ENCODE measurements at regions not wholly inside any gene's neighbourhood (a gene's known extent, or its start where the extent isn't known, plus 50 kb on each side); places are given as distances from the start of the nearest gene placed in this dataset.

DNA sequence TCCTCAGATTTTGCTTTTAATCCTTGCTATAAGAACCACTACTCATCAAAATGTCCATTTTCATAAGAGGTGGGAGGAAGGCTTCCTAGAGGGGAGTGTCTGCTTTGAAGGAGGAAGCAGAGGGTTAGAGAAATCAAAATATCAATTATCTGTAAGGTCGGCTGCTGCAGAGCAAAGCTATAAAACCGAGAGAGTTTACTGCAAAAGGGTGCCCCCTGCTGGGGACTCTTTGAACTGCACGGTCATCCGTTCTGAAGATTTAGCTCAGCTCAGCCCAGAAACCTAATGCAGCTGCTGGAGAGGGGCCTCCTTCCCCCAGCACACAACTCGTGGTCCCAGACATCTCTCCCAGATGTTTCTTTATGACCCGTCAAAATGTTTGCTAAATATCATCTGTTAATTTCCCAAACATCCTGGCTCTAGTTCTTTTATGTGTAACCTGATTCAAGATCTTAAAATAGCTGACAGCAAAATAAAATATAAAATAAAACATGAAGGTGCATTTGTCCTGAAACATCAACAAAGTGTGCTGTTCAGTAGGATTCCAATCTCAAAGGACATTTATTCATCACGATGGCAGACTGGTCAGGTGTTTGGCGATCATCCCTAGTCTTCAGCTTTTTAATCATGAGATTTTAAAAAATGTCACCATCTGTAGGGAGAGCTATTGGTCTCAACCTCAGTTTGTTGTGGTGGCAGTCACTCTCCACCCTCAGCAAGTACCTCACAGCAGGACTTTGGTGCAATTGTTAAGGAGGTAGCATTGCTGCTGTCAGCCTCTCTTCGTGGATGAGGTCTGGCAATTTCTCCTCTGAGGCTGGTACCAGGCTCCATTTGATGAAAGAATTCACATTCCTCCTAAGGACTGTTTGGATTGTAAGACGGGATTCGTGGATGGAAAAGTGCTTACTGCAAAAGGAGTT is 185.9 kb downstream of the MTX2 start:
- peak; percentile 96 for DNase-seq (ENCODE audit: low read depth, low spot score)
- peaks cover 66% of the 10 kb centered on the region for H3K27me3 Mint-ChIP-seq (ENCODE audit: low read depth)
- TF ChIP-seq CTCF (conservative IDR thresholded peaks at IDR 0.05), result peak; percentile 95
- H3K27ac Mint-ChIP-seq (ENCODE audit: unreplicated experiment), result no peak overlapping the region
- H3K36me3 Mint-ChIP-seq (ENCODE audit: low read depth), result no peaks in the 10 kb centered on the region
- no peaks in the 10 kb centered on the region for H3K9me3 Mint-ChIP-seq
- peaks cover 5% of the 10 kb centered on the region for H3K4me1 Mint-ChIP-seq
- H3K4me3 Mint-ChIP-seq, result no peak overlapping the region

DNA sequence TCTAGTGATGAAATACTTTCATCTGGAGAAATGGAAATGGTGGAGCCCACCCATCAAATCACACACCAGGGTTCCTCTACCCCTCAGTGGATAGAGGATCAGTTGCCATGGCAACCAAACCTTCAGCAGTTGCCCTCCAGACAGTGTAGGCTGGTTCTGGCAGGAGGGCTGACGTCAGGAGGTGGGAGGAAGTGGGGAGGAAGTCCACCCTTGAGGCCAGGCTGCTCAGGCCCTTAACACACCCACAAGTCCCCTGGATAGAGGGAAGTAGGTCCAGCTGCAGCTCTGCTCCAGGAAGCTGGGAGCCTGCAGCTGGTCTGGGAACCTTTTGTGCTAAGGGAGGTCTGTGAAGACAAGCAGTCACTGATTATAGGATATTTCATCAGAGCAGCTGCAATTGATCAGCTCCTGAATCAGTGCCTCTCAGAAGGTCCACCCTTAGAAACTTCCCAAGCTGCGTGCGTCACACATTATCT is 186.6 kb downstream of the MTX2 start:
- Mint-ChIP-seq H3K27ac (ENCODE audit: unreplicated experiment) (no peak overlapping the region), H3K4me1 (peaks cover 5% of the 10 kb centered on the region), H3K4me3 (no peak overlapping the region), H3K36me3 (ENCODE audit: low read depth) (no peaks in the 10 kb centered on the region), H3K9me3 (no peaks in the 10 kb centered on the region), H3K27me3 (ENCODE audit: low read depth) (peaks cover 61% of the 10 kb centered on the region)
- peak; percentile 12 for DNase-seq (ENCODE audit: low read depth, low spot score)
- no peak for TF ChIP-seq CTCF (conservative IDR thresholded peaks at IDR 0.05)

DNA sequence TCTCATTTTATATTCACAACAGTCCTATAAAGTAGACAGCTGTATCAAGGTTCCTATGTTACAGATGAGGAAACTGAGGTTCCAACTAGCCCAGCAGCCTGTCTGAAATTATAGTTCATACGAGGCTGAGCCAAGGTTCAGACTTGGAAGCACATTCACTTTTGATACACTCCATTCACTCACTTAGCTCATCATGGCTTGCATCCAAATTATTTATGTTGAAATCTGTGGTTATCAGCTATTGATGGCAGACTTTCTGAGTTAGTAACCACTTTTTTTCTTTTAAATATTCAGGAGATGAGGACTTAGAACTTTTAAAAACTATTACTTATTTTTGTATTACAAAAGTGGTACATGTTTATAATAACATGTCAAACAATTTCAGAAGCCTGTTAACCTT is 188.2 kb downstream of the MTX2 start:
- no peaks in the 10 kb centered on the region for H3K9me3 Mint-ChIP-seq

GRCh38 chr2:176461098-176461808 is 192.0 kb downstream of the MTX2 start:
- Mint-ChIP-seq H3K27ac (ENCODE audit: unreplicated experiment) (no peak overlapping the region), H3K4me3 (no peak overlapping the region), H3K27me3 (ENCODE audit: low read depth) (peaks cover 69% of the 10 kb centered on the region), H3K9me3 (no peaks in the 10 kb centered on the region), H3K4me1 (peaks cover 7% of the 10 kb centered on the region), H3K36me3 (ENCODE audit: low read depth) (no peaks in the 10 kb centered on the region)
- no peak for TF ChIP-seq CTCF (conservative IDR thresholded peaks at IDR 0.05)
- DNase-seq (ENCODE audit: low read depth, low spot score), result no peak

More for the DNA sequence above, 188.2 kb downstream of the MTX2 start:
- H3K4me1 Mint-ChIP-seq, result peaks cover 11% of the 10 kb centered on the region
- H3K4me3 Mint-ChIP-seq, result no peak overlapping the region
- TF ChIP-seq CTCF (conservative IDR thresholded peaks at IDR 0.05), result no peak
- H3K27me3 Mint-ChIP-seq (ENCODE audit: low read depth), result peaks cover 67% of the 10 kb centered on the region
- DNase-seq (ENCODE audit: low read depth, low spot score), result no peak
- no peaks in the 10 kb centered on the region for H3K36me3 Mint-ChIP-seq (ENCODE audit: low read depth)
- no peak overlapping the region for H3K27ac Mint-ChIP-seq (ENCODE audit: unreplicated experiment)

DNA sequence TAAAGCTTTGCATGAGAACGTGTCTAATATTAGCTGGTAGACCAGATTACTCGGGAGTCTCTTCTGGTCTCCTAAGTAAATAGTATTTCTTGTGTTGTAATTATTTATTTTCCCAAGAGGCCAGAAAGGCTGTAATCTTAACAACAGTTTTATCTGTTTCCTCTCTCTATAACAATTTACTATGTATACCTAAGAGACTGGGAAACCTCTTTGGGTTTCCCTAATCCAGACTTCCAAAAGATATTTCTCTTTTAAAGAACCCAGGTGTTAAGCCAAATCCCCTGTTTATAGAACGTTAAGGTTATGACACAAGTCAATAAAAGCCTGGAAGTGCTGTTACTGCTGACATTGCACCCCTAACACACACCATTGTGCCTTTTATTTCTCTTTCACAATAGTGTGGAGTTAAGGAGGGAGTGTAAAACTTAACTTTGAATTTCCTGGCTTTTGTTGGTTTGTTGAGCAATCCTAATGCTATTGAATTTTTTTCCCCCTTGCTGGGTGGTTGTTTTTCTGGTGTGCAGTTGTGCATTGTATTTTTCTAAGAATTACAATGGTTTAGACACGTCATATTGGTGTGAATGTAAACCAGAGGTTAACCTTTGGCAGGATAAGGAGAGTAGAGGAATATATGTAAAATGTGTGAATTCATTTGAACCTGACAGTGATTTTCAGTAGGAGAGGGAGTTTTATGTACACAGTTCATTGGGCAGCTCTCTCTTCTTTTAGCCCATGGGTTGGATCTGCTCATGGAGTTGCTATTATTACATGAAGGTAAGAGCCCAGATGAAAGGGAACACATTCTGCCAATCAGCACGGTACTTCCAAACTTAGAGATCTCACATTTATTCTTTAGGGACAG is 192.8 kb downstream of the MTX2 start:
- DNase-seq (ENCODE audit: low read depth, low spot score), result no peak
- Mint-ChIP-seq H3K4me3 (no peak overlapping the region), H3K9me3 (no peaks in the 10 kb centered on the region), H3K27me3 (ENCODE audit: low read depth) (peaks cover 70% of the 10 kb centered on the region), H3K27ac (ENCODE audit: unreplicated experiment) (no peak overlapping the region), H3K36me3 (ENCODE audit: low read depth) (no peaks in the 10 kb centered on the region), H3K4me1 (peaks cover 7% of the 10 kb centered on the region)
- TF ChIP-seq CTCF (conservative IDR thresholded peaks at IDR 0.05), result no peak

Data from neural crest cell (in vitro differentiated cells).